ENCODE measurements at regions not wholly inside any gene's neighbourhood (a gene's known extent, or its start where the extent isn't known, plus 50 kb on each side); places are given as distances from the start of the nearest gene placed in this dataset.

- Histone ChIP-seq H3K4me3 (ENCODE audit: low read depth in 2 of 2, low read length in 2 of 2) (no peak overlapping the region), H3K36me3 (ENCODE audit: control insufficient read depth, insufficient read depth, low read length) (no peaks in the 10 kb centered on the region), H3K27me3 (ENCODE audit: control insufficient read depth, insufficient read depth, low read length) (no peaks in the 10 kb centered on the region), H3K27ac (ENCODE audit: low read length) (no peak overlapping the region), H3K9me3 (ENCODE audit: control insufficient read depth, insufficient read depth, low read depth, low read length) (no peaks in the 10 kb centered on the region), H3K4me1 (ENCODE audit: control insufficient read depth, insufficient read depth, low read length) (no peaks in the 10 kb centered on the region)
- CTCF ChIA-PET: no interaction called here
- intact Hi-C loops (cut with micrococcal nuclease; ENCODE audit: unreplicated experiment) (no loop called here), in situ Hi-C loops (cut with HindIII; ENCODE audit: low pct_unique_long_range_greater_than_20kb, low sequenced_read_pairs) (no loop called here)
- DNase-seq (ENCODE audit: low read depth, low spot score) (no peak), ATAC-seq (no peak)
- BruUV-seq (replicated peaks): no TSS peak
- TF ChIP-seq CTCF (IDR thresholded peaks at IDR 0.05): no peak
- no peak for TF ChIP-seq TCF7L2 (IDR thresholded peaks at IDR 0.05; ENCODE audit: low read depth, low read length)
- TF ChIP-seq REST (IDR thresholded peaks at IDR 0.05; ENCODE audit: insufficient read depth in 1 of 2, low read depth in 2 of 2, low read length in 1 of 2): no peak
- TF ChIP-seq SIN3A (IDR thresholded peaks at IDR 0.05; ENCODE audit: borderline replicate concordance, insufficient read depth, low read depth, low read length): no peak
- TF ChIP-seq POLR2AphosphoS5 (IDR thresholded peaks at IDR 0.05; ENCODE audit: low read depth, low read length): no peak
- POLR2A ChIA-PET: no interaction called here
Measured at GRCh38 chr19:33914599-33914998, 117.9 kb downstream of the KCTD15 start.

GRCh38 chr19:33916792-33917191 is 120.1 kb downstream of the KCTD15 start:
- H3K4me1 ChIP-seq (ENCODE audit: control insufficient read depth, insufficient read depth, low read length): no peaks in the 10 kb centered on the region
- CTCF ChIA-PET: no interaction called here
- in situ Hi-C loops (cut with HindIII; ENCODE audit: low pct_unique_long_range_greater_than_20kb, low sequenced_read_pairs) (no loop called here), intact Hi-C loops (cut with micrococcal nuclease; ENCODE audit: unreplicated experiment) (no loop called here)
- POLR2A ChIA-PET: interaction anchor here (0.5 kb wide), 1 partner anchor 1675 kb away, joined by 3 read pairs; no protein-coding TSS in a partner anchor
- H3K4me3 ChIP-seq (ENCODE audit: low read depth in 2 of 2, low read length in 2 of 2): no peak overlapping the region
- no peak for TF ChIP-seq CTCF (IDR thresholded peaks at IDR 0.05)
- DNase-seq (ENCODE audit: low read depth, low spot score) (no peak), ATAC-seq (no peak)
- BruUV-seq (replicated peaks): no TSS peak
- H3K36me3 ChIP-seq (ENCODE audit: control insufficient read depth, insufficient read depth, low read length): no peaks in the 10 kb centered on the region
- no peak overlapping the region for H3K27ac ChIP-seq (ENCODE audit: low read length)
- 0 out of 2 replicates have a peak, but pooled peaks cover 3% of the 10 kb centered on the region for H3K27me3 ChIP-seq (ENCODE audit: control insufficient read depth, insufficient read depth, low read length)
- no peaks in the 10 kb centered on the region for H3K9me3 ChIP-seq (ENCODE audit: control insufficient read depth, insufficient read depth, low read depth, low read length)

GRCh38 chr19:33919291-33919690 is 122.6 kb downstream of the KCTD15 start:
- no peak for ATAC-seq
- Histone ChIP-seq H3K36me3 (ENCODE audit: control insufficient read depth, insufficient read depth, low read length) (no peaks in the 10 kb centered on the region), H3K9me3 (ENCODE audit: control insufficient read depth, insufficient read depth, low read depth, low read length) (no peaks in the 10 kb centered on the region), H3K4me3 (ENCODE audit: low read depth in 2 of 2, low read length in 2 of 2) (no peak overlapping the region), H3K27me3 (ENCODE audit: control insufficient read depth, insufficient read depth, low read length) (0 out of 2 replicates have a peak, but pooled peaks cover 3% of the 10 kb centered on the region), H3K4me1 (ENCODE audit: control insufficient read depth, insufficient read depth, low read length) (no peaks in the 10 kb centered on the region), H3K27ac (ENCODE audit: low read length) (no peak overlapping the region)
- no peak for DNase-seq (ENCODE audit: low read depth, low spot score)
- POLR2A ChIA-PET: no interaction called here
- no peak for TF ChIP-seq POLR2AphosphoS5 (IDR thresholded peaks at IDR 0.05; ENCODE audit: low read depth, low read length)
- intact Hi-C loops (cut with micrococcal nuclease; ENCODE audit: unreplicated experiment) (no loop called here), in situ Hi-C loops (cut with HindIII; ENCODE audit: low pct_unique_long_range_greater_than_20kb, low sequenced_read_pairs) (no loop called here)
- CTCF ChIA-PET: no interaction called here
- no TSS peak for BruUV-seq (replicated peaks)
